Medulla oblongata (tissue), 1 donor: ENCODE measurements at regions not wholly inside any gene's neighbourhood (a gene's known extent, or its start where the extent isn't known, plus 50 kb on each side); places are given as distances from the start of the nearest gene placed in this dataset.

Source experiments
- DNase-seq: peaks from one replicate; pipeline ENCODE4 v3.0.0-alpha.2; 2015; ENCODE audit errors: extremely low spot score

- DNase-seq, result no peak
These were observed 660.5 kb upstream of the HS6ST1 start for GRCh38 chr2:128979182-128979581.

GRCh38 chr2:128980475-128980874 is 661.8 kb upstream of the HS6ST1 start:
- no peak for DNase-seq

GRCh38 chr2:128981353-128981752 is 662.7 kb upstream of the HS6ST1 start:
- no peak for DNase-seq

- DNase-seq, result no peak
These were observed 663.3 kb upstream of the HS6ST1 start for GRCh38 chr2:128982001-128982400.

- DNase-seq, result no peak
These were observed 664.0 kb upstream of the HS6ST1 start for GRCh38 chr2:128982670-128983069.

GRCh38 chr2:128983094-128983493 is 664.4 kb upstream of the HS6ST1 start:
- DNase-seq, result no peak

GRCh38 chr2:128984081-128984480 is 665.4 kb upstream of the HS6ST1 start:
- DNase-seq, result no peak

GRCh38 chr2:128984855-128985254 is 666.2 kb upstream of the HS6ST1 start:
- no peak for DNase-seq

- DNase-seq, result peak; percentile 17
These were observed 667.5 kb upstream of the HS6ST1 start for GRCh38 chr2:128986026-128986715.

- no peak for DNase-seq
These were observed 668.2 kb upstream of the HS6ST1 start for GRCh38 chr2:128986867-128987268.

- no peak for DNase-seq
These were observed 669.7 kb upstream of the HS6ST1 start for GRCh38 chr2:128988326-128988725.

- no peak for DNase-seq
These were observed 670.3 kb upstream of the HS6ST1 start for GRCh38 chr2:128988967-128989366.

- no peak for DNase-seq
These were observed 676.4 kb upstream of the HS6ST1 start for GRCh38 chr2:128995086-128995485.

GRCh38 chr2:128996078-128996477 is 677.4 kb upstream of the HS6ST1 start:
- DNase-seq, result no peak

GRCh38 chr2:128997166-128997866 is 678.6 kb upstream of the HS6ST1 start:
- DNase-seq, result no peak

- DNase-seq, result no peak
These were observed 683.3 kb upstream of the HS6ST1 start for GRCh38 chr2:129001926-129002325.

- no peak for DNase-seq
These were observed 684.1 kb upstream of the HS6ST1 start for GRCh38 chr2:129002751-129003150.

GRCh38 chr2:129004485-129004884 is 685.8 kb upstream of the HS6ST1 start:
- no peak for DNase-seq

GRCh38 chr2:129004940-129005490 is 686.3 kb upstream of the HS6ST1 start:
- no peak for DNase-seq

GRCh38 chr2:129006135-129006886 is 687.6 kb upstream of the HS6ST1 start:
- DNase-seq, result no peak

- DNase-seq, result no peak
These were observed 688.2 kb upstream of the HS6ST1 start for GRCh38 chr2:129006901-129007300.
